ENCODE measurements at regions not wholly inside any gene's neighbourhood (a gene's known extent, or its start where the extent isn't known, plus 50 kb on each side); places are given as distances from the start of the nearest gene placed in this dataset.
"Not testable (repeated sequence)": the region's sequence is repeated elsewhere in the genome, so short reads cannot be mapped to it uniquely, and the experiment has no call there.

DNA sequence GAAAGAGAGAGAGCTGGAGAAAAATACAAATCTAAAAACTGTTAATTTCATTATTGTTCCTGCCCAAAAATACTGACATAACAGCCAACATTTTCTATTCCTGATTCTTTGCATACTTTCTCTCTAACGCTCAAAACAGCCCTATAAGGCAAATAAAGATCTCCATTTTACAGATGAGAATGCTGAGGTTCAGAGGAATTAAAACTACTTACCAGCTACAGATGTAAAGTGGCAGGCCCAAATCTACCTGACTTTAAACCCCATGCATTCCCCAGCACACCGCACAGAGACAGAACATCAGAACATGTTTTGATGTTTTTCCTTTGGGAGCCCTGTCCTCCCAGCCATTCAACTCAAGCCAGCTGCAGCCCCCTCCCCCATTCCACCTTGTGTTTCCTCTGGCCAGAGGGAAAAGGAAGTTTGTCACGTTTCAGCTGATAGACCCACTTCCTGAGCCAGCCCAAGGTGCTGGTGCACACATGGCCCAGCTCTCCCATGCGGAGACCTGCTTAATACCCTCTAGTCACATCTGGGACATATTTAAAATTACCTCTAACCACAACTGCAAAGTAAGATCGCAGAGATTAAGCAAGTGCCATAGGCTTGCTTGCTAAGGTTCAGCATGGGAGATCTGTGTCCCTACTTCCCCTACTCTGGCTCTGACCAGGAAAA is 133.1 kb upstream of the NFIA start:
- DNase-seq, result no peak

- DNase-seq, result no peak
Observed at GRCh38 chr1:60948486-60948885, 133.9 kb upstream of the NFIA start.

- DNase-seq, result no peak
Observed at GRCh38 chr1:60947367-60947766, 135.0 kb upstream of the NFIA start.

GRCh38 chr1:60942896-60943638 is 139.3 kb upstream of the NFIA start:
- no peak for DNase-seq

DNA sequence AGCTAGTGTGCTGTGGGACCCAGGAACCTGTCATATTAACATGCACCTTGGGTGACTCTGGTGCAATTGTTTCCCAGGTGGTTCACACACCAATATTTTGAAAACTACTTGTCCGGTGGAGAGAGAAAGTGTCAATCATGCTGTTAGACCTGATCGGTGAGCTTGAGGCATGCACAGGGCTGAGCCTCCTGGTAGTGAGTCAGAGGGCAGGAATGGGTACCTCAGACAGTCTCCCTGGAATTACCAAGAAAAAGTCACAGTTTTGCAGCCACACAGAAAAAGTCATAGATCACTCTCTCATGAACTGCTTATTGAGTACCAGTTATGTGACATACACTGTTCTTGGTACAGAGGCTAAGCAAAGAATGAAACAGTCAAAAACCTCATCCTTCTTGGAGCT is 140.1 kb upstream of the NFIA start:
- no peak for DNase-seq

DNA sequence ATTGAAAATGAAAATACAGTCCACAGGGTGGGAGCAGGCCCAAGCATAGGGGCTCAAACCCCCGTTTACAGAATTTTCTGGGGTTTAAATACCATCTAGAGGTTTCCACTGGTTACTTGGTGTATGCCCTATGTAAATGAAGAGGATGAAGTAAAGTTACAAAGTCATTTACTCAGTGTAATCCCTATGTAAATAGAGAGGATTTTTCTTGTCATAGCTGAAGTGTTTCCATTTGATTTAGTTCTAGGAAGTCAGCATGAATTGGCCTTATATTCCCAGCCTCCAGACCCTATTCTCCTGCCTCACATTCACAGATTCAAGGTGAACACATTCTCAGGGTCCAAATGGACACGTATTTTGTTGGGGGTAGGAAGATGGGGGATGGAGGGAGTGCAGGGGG is 141.7 kb upstream of the NFIA start:
- not testable (repeated sequence) for DNase-seq

DNA sequence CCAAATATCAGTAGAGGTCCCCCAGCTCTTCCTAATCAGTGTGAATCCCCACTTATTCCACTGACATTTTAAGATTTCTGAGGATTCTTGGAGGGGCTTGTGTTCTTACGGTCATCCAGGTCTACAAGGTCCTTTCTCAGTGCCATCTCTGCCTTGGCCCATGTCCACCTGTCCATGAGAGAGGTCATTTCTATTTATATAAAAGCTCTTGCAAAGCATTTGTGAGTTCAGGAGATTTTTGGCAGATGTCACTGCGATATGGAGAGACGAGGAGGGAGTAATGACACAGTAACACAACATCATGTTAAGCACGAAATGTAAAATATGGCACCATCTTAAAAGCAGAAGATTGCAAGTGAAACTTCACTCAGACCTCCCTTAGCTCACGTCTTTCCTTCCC is 144.6 kb upstream of the NFIA start:
- DNase-seq, result no peak

DNA sequence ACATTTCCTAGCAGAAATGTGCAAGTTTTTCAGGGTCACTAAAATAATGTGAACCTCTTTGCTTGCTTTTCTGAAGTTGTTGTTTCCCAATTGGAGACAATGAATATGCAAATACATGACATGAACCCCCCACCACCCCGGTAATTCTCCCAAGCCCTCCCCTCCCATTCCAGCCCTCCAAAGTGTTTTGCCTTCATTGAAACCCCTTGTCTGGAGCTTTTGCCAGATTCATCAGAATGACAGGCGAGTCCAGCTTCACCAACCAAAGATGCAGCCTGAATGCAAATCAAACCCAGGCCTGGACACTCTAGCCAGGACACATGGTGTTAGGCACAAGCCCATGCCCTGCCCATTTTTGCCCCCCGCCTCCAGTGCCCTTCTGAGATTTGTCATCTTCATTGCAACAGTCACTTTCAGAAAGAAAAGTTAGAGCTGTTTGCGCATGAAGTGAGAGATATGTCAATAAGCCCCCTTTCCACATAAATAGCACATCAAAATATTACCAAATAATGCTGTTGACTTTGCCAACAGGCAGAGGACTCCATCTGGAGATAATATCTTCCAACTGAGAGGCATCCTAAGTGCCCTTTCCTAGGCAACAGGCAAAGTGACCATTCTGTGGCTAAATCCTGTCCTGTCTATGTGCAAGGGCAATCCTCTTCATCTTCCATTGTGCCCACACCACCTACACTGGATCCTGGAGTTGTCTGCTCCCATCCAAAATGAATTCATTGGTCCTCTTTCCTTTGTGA is 145.6 kb upstream of the NFIA start:
- no peak for DNase-seq

GRCh38 chr1:60936163-60936562 is 146.2 kb upstream of the NFIA start:
- no peak for DNase-seq

DNA sequence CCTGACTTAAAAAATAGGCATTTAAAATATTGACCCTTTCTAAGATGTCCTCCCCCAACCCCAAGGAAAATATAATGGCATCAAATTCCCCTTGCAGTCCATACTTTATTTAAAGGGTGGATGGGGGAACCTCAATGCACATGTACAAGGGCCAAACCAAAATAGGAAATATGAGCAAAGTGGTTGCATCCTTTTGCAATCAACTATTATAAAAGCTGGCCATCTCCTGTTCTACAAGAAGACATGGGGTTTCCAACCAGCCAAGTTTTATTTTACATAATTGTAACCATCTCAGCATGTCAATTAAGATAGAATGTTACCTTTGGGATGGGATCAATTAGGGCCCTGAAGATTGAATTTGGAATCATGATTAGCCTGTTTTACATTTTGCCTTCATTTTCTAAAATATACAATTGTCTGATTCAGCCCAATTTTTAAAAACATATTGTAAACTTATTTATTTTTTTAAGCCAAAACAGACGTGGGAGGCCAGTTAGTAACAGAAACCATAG is 146.7 kb upstream of the NFIA start:
- no peak for DNase-seq

GRCh38 chr1:60930130-60930529 is 152.2 kb upstream of the NFIA start:
- no peak for DNase-seq

- no peak for DNase-seq
Observed at GRCh38 chr1:60924964-60925798, 157.2 kb upstream of the NFIA start.

- DNase-seq, result no peak
Observed at GRCh38 chr1:60924165-60924564, 158.2 kb upstream of the NFIA start.

DNA sequence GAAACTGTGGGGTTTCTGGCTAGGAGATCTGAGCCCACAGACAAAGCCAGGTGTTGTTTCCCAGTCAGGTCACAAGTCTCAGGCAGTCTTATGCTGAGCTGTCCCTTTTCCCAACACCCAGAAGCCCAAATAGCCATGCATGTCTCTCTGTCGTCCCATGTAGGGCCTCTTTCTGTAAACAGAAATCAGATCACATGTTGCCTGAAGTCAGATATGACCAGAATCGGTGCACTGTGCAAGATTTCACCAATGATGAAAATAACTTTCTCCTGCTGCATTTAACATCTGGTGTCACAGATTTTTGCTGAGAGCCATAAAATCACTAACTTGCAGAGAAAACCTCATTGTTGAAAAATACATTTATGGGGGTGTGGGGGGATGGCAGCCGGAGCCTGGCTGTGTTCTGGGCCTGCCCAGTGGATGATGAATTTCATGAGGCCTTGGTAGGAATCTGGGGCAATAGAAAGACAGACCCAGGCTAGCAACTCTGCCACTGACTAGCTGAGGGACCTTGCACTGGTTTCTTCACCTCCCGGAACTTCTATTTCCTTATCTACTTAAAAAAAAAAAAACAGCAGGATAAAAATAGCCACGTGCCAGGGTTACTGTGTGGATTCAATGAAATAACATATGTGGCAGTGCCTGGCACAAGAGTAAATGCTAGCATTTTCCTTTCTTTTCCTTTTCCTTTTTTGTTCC is 158.8 kb upstream of the NFIA start:
- no peak for DNase-seq

DNA sequence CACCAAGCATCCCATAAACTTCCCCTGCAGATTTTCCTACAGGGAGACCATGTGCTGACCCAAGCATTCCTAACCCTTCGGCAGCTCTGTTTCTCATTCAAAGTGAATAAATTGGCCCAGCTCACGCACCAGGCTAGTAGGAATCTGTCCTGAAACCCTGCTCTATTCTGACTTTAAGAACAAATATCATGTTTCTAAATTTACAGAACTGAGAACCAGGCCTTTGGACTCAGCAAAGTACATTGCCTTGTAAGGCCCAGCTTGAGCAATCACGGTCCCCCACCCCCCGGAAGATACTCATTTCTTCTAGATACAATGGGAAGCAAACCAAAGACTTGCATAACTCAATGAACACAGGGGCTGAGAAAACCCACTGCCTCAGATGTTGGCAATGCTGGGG is 160.1 kb upstream of the NFIA start:
- DNase-seq, result no peak

DNA sequence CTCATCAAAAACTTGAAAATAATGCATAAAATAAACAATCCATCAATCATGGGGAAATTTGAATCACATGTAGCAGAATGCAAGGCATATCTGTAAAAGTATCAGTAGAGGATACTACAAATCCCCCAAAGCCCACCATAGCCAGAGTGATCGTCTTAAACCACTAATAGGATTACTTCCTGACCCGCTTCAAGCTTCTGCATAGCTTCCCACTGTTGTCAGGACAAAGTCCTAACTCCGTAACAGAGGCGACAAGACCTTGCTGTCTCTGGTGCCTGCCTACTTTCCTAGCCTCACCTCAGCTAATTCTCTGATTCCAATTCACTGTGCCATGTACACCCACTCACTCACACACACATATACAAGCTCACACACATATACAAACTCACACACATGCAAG is 161.2 kb upstream of the NFIA start:
- no peak for DNase-seq

DNA sequence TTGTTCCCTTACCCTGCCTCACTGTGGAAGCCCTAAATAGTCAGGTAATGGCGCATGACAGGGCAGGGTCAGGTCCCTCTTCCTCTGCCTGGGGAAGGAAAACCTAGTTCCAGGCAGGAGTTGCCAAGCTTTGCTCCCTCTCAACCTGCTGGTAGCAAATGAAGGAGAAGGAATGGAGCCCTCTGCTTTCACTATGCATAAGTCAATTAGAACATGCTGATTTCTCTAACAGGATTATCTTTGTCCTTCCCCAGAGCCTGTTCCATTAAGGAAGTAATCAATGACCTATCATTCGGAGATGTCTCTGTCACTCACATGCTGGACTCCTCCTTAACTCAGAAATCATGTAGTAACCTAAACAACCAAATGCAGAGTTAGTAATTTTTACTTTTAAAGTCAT is 161.8 kb upstream of the NFIA start:
- DNase-seq, result no peak

DNA sequence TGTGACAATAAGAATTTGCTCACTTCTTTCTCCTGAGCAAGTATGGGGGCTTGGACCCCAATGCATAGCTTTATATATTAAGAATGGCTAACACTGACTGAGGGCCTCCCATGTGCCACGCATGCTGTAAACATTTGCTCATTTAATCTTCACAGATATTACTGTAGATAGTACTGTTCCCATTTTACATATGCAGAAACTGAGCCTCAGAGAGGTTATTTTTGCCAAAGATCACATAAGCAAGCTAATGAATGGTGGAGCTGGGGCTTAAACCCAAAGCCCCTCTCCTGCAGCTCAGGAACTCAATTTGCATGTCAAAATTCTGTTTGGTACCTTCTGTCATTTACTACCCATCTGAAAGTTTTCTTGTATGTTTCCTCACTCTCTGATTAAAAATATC is 163.5 kb upstream of the NFIA start:
- DNase-seq, result no peak

DNA sequence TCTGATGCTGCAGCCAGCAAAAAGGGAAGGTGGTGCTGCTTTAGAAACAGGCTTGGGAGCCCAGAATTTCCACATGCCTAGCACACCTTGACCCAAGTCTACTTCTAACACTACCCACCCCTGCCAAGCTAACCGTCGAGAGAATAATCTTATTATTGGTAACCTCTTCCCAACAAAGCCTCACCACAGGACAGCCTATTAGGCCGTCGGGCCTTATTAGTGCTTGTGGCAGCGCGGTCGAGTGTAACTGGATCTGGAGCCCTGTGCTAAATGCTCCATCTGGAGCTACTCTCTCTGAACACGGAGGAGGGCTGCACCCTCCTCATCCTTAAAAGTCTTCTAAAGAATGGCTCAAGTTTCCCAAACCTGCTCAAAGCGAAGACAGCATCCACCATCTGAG is 165.5 kb upstream of the NFIA start:
- DNase-seq, result no peak

DNA sequence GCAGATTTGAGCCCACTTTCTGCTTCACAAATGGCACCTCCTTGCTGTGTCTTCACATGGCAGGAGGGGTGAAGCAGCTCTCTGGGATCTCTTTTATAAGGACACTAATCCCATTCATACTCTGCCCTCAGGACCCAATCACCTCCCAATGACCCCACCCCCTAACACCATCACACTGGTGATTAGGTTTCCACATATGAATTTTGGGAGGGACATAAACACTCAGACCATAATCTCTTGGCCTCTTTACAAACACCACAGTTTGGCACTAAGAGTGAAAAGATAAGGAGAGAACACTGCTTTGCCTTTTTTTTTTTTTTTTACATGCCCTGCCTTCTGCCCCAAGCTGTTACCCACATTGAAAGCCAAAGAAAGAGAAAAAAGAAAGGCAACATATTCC is 166.2 kb upstream of the NFIA start:
- no peak for DNase-seq

DNA sequence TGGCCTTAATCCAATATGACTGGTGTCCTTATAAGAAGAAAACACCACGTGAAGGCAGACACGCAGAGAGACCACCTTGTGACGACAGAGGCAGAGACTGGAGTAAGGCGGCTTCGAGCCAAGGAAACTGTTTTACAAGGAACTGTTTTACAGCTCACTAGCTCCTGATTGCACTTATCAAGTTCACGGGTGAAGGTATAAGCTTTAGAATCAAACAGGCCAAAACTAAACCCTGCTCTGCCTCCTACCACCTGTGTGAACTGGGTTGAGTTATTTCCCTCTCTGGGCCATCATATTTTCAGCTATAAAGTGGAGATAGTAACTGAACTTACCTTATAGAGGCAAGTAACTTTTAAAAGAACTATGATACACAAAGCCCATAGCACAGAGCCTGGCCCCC is 166.9 kb upstream of the NFIA start:
- DNase-seq, result no peak

DNA sequence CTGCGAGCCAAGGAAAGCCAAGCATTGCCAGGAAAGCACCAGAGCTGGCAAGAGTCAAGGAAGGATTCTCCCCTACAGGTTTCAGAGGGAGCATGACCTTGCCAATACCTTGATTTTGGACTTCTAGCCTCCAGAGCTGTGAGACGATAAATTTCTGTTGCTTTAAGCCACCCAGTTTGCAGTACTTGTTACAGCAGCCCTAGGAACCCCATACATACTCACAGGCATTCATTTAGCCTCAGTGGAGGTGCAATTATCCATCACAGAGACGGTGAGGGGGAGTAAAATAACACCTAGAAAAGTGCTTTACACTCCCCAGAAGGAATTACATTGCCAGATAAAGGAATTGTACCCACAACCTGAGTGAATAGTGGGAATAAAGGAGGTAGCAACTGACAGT is 167.4 kb upstream of the NFIA start:
- no peak for DNase-seq
